Muscle of leg (tissue), 3 donors: ENCODE measurements at regions not wholly inside any gene's neighbourhood (a gene's known extent, or its start where the extent isn't known, plus 50 kb on each side); places are given as distances from the start of the nearest gene placed in this dataset.
A peak's percentile ranks its signal among the peaks of the same experiment; 100 is the strongest.

Source experiments
- DNase-seq: peaks from one replicate; pipeline ENCODE4 v3.0.0; 2013
- H3K27ac ChIP-seq: one replicate; pipeline ENCODE4 v1.5.1; 2013; ENCODE audit warnings: mild to moderate bottlenecking, low read length, control low read depth
- H3K27me3 ChIP-seq: one replicate; pipeline ENCODE4 v1.6.1; 2013; ENCODE audit warnings: low read length; ENCODE audit not compliant: control insufficient read depth, insufficient read depth
- H3K36me3 ChIP-seq: one replicate; pipeline ENCODE4 v1.6.1; 2013; ENCODE audit warnings: low read length; ENCODE audit not compliant: control insufficient read depth, insufficient read depth
- H3K4me1 ChIP-seq: one replicate; pipeline ENCODE4 v1.6.1; 2013; ENCODE audit warnings: low read length; ENCODE audit not compliant: control insufficient read depth, insufficient read depth
- H3K4me3 ChIP-seq: one replicate; pipeline ENCODE4 v1.5.1; 2013; ENCODE audit warnings: low read length, control low read depth
- H3K9me3 ChIP-seq: replicated peaks from 2 replicates; pipeline ENCODE4 v1.6.1; 2013; ENCODE audit warnings: low read depth, low read length; ENCODE audit not compliant: control insufficient read depth
- WGBS: methylation state at CpG from one replicate; pipeline ENCODE4 v1.1.5; 2013; ENCODE audit warnings: missing lambda C conversion rate; ENCODE audit not compliant: insufficient coverage; 5-methylcytosine and 5-hydroxymethylcytosine counted together

DNA sequence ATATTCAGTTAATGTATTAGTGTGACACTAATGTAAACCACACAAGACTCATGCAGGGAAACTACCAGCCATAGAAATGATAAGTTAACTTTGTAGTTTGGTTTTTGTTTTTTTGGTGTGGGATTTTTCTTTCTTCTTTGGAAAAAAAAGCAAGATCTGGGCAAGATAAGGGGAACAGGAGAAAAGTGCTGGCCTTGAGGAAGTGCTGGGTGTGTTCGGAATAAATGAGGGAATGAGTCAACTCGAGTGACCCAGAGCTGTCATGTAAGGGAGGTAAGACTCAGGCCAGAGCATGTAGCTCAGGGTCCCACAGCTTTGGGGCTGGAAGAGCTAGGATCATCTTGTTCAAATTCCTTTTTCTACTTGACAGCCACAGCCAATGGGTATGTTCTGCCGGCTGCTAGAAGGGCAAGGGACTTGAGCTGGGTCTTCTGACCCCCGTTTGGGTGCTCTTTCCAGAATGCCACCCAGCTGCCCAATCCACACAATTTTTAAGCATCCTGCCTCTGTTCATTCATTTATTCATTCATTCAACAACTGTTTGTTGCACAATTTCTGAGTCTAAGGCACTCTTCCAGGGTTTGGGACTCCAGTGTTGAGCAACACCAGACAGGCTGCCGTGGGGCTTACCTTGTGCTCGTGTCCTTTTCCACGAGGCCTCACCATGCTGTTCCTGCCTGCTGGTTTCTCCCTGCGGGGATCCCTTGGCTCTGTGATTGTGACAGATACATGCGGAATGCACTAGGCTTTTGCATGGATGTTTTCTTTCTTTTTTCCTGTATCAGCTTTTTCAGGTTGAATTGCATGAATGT is 54.5 kb downstream of the CLDN34 start:
- DNase-seq = no peak
- H3K27ac ChIP-seq = no peak overlapping the region
- no peaks in the 10 kb centered on the region for H3K36me3 ChIP-seq
- H3K4me1 ChIP-seq = no peaks in the 10 kb centered on the region
- peaks cover 31% of the 10 kb centered on the region for H3K27me3 ChIP-seq
- no peaks in the 10 kb centered on the region for H3K9me3 ChIP-seq
- 81% methylated on average over 9 of the region's 9 CpGs for WGBS
- H3K4me3 ChIP-seq = no peak overlapping the region

DNA sequence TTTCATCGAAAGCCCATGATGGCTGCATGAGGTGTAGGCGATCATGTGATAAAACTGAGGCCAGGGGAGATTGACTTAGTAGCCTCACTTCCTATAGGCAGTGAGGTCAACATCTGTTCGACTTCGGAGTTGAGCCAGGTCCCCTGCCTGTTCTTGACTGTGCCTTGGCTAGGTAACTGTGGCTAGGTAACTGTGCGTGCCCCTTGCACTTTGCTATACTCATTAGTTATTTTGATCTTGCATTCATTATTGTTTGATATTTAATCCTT is 55.0 kb downstream of the CLDN34 start:
- Histone ChIP-seq H3K27ac (no peak overlapping the region), H3K27me3 (peaks cover 31% of the 10 kb centered on the region), H3K9me3 (no peaks in the 10 kb centered on the region), H3K4me3 (no peak overlapping the region), H3K36me3 (no peaks in the 10 kb centered on the region), H3K4me1 (no peaks in the 10 kb centered on the region)
- no CpG with 5 or more reads among the region's 5 CpGs for WGBS
- no peak for DNase-seq

DNA sequence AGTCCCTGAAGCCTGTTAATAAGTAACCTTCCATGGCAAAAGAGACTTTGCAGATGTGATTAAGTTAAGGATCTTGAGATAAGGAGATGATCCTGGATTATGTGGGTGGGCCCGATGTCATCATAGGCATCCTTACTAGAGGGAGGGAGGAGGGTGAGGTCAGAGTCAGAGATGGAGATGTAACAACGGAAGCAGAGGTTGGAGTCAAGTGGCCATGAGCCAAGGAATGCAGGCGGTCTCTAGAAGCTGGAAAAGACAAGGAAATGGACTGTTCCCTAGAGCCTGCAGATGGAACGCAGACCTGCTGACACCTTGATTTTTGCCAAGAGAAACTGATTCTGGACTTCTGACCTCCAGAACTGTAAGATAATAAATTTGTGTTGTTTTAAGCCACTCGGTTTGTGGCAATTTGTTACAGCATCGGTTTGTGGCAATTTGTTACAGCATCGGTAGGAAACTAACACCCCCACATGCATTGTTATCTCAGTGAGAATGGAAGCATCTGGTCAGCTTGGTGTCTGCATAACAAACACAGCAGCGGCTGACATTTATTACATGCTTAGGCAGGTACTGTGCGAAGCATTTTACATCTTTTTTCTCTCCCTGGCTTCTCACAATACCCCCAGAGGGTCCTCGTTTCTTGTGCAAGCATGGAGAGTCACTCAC is 55.6 kb downstream of the CLDN34 start:
- 65% methylated on average over 8 of the region's 10 CpGs for WGBS
- no peak overlapping the region for H3K27ac ChIP-seq

DNA sequence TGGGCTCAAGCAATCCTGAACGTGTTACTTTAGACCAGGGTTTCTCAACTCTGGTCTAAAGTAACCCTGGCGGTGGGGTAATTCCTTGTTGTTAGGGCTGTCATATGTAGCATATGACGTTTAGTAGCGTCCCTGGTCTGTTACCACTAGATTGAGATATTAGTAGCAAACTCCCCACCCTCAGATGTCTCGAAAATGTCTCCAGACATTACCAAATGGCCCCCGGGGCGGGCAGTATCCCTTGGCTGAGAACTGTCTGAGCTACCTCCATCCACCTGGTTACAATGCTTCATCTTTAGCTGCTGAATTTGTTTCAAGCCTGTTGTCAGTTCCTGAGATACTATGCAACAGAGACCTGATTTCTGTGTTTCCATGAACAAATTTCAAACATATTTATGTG is 56.7 kb downstream of the CLDN34 start:
- DNase-seq = no peak
- Histone ChIP-seq H3K4me3 (no peak overlapping the region), H3K9me3 (no peaks in the 10 kb centered on the region), H3K27ac (no peak overlapping the region), H3K4me1 (no peaks in the 10 kb centered on the region), H3K36me3 (no peaks in the 10 kb centered on the region), H3K27me3 (peaks cover 30% of the 10 kb centered on the region)
- 77% methylated on average over 4 of the region's 7 CpGs for WGBS

More for the DNA sequence above, 55.6 kb downstream of the CLDN34 start:
- Histone ChIP-seq H3K36me3 (no peaks in the 10 kb centered on the region), H3K27me3 (peaks cover 34% of the 10 kb centered on the region), H3K4me1 (no peaks in the 10 kb centered on the region), H3K9me3 (no peaks in the 10 kb centered on the region), H3K4me3 (no peak overlapping the region)
- peak; percentile 72 for DNase-seq

DNA sequence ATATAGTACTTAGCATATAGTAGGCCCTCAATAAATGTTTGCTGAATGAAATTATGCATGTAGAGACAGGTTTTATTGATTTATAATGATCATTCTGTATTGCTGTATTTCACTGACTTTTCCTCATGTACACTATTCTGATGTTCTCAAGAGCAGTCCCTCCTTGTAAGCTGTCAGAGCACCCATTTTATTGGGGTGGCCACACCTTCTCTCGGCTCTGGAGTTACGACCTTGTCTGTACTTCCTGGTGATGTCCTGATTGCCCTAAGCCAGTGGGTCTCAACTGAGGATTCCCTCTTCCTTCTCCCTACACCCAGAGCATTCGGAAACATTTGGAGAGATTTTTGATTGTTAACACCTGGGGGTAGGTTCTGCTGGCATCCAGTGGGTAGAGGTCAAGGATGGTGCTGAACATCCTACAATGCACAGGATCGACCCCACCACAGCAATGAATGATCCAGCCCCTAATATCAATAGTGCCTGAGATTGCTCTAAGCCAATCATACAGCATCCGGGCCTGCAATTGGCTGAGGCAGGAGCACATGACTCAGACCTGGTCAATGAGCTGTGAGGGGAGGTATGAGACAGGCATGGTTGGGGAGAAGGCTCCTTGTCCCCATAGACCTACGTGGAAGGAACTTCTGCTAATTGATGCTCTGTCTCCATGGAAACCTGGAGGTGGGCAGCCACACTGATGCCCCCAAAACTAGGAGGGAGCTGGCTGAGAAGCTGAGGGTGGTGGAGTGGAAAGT is 58.8 kb downstream of the CLDN34 start:
- Histone ChIP-seq H3K4me3 (no peak overlapping the region), H3K36me3 (no peaks in the 10 kb centered on the region), H3K27me3 (peaks cover 21% of the 10 kb centered on the region), H3K9me3 (no peaks in the 10 kb centered on the region), H3K4me1 (no peaks in the 10 kb centered on the region), H3K27ac (no peak overlapping the region)
- DNase-seq = no peak
- WGBS = 83% methylated on average over 2 of the region's 6 CpGs

DNA sequence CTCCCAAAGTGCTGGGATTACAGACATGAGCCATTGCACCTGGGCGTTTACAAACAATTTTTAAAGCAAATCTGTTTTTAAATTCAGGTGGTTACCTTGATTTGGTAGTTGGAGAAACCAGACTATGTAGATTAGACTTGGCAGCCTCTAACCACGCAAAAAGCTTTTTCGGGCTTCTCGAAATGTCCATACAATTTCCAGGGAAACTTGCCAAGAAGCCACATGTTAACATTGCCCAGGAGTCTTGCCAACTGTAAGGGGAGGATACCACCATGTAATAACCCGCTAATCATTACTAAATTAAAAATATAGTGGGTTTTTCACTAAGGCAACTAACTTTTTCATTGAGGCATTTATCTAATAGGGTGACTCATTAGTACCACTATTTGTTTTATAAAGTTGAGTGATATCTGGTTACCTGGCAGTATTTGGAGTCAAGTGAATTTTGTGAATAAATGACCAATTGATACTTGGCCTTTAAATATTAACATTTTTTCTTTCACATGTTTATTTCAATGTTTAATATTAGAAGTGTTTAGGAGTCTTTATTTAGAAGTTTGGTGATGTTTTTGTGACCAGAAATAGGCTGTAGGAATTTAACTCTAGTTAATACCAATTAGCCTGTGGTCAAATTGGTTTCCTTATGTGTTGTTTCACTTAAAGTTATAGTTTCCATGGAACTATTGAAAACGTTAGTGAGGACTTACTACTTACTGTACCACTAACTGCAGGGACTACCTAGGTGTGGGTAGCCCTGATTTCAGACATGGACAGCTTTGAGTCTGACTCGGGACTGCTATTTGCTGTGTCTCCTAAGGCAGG is 61.3 kb downstream of the CLDN34 start:
- 100% methylated on average over 1 of the region's 7 CpGs for WGBS
- Histone ChIP-seq H3K4me3 (no peak overlapping the region), H3K27ac (no peak overlapping the region), H3K27me3 (peaks cover 16% of the 10 kb centered on the region), H3K9me3 (no peaks in the 10 kb centered on the region), H3K36me3 (no peaks in the 10 kb centered on the region), H3K4me1 (no peaks in the 10 kb centered on the region)
- no peak for DNase-seq

DNA sequence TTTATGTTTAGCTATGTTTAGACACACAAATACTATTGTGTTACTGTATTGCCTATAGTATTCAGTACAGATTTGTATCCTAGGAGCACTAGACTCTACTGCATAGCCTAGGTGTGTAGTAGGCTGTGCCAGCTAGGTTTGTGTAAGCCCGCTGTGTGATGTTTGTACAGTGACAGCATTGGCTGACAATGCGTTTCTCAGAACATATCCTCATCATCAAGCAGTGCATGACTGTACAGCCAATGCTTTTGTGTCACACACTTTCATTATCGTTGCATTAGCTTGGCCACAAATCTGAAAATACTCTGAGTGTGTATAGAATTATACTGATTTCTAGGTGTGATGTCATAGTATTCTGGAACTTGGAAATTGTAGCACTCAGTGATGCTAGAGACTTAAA is 63.4 kb downstream of the CLDN34 start:
- Histone ChIP-seq H3K9me3 (no peaks in the 10 kb centered on the region), H3K27me3 (peaks cover 7% of the 10 kb centered on the region), H3K27ac (no peak overlapping the region), H3K4me3 (no peak overlapping the region), H3K36me3 (no peaks in the 10 kb centered on the region), H3K4me1 (no peaks in the 10 kb centered on the region)
- no CpG with 5 or more reads among the region's 3 CpGs for WGBS
- DNase-seq = no peak

DNA sequence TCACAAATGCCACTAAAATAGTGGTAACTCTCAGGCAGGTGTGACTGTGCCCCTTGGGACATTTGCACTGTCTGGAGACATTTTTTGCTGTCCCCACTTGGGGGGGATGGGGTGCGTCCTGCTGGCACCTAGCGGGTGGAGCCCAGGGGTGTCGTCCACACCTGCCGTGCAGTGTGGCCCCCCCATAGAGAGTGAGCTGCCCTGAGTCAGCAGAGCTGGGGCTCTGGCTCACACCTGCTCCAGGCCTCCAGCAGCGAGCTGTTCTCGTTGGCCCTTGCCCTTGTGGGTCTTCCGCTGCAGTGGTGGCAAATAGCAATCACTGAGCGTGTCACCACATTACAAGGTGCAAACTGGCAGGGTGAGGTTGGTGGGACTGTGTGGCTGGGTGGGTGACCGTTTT is 64.6 kb downstream of the CLDN34 start:
- Histone ChIP-seq H3K4me1 (no peaks in the 10 kb centered on the region), H3K27ac (no peak overlapping the region)

DNA sequence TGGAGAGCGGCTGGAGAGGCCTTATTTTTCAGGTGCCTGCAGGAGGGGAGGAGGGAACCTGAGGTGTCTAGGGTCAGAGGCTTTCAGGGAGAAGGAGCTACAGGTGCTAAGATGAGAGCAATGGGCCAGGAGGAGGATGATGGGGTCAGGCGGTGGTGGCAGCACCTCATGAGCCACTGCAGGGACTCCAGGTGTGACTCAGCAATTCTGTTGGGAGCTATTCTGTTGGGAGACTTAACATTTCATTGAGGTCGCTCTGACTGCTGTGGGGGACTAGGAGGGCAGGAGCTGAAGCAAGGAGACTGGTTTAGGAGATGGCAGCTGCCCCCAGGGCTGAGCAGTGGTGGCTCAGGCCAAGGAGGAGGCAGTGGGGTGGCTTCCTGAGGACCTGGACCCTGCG is 65.0 kb downstream of the CLDN34 start:
- Histone ChIP-seq H3K9me3 (no peaks in the 10 kb centered on the region), H3K36me3 (no peaks in the 10 kb centered on the region), H3K27me3 (peaks cover 3% of the 10 kb centered on the region), H3K4me1 (no peaks in the 10 kb centered on the region), H3K4me3 (no peak overlapping the region), H3K27ac (no peak overlapping the region)
- DNase-seq = no peak
- WGBS = 60% methylated on average over 3 of the region's 4 CpGs

More for the DNA sequence above, 64.6 kb downstream of the CLDN34 start:
- no peaks in the 10 kb centered on the region for H3K9me3 ChIP-seq
- H3K27me3 ChIP-seq = peaks cover 3% of the 10 kb centered on the region
- no peaks in the 10 kb centered on the region for H3K36me3 ChIP-seq
- DNase-seq = no peak
- H3K4me3 ChIP-seq = no peak overlapping the region
- 81% methylated on average over 9 of the region's 9 CpGs for WGBS
